Stimulated activated naive CD8-positive, alpha-beta T cell treated with anti-CD3 and anti-CD28 coated beads, Interleukin-15, amount 100 ng/mL, for 72 hours (primary cell): ENCODE measurements at regions not wholly inside any gene's neighbourhood (a gene's known extent, or its start where the extent isn't known, plus 50 kb on each side); places are given as distances from the start of the nearest gene placed in this dataset.
"Not testable (repeated sequence)": the region's sequence is repeated elsewhere in the genome, so short reads cannot be mapped to it uniquely, and the experiment has no call there.

Experiments used
- ATAC-seq: fragments of 150-1000 bp; cut with Tn5 transposase; 2 replicates; pipeline ENCODE4 v1.10.0; 2021; ENCODE audit warnings: mild to moderate bottlenecking, moderate library complexity
- DNase-seq, 2 donors: peaks; one replicate each; pipeline ENCODE4 v3.0.0; 2021 to 2022
- H3K27ac Mint-ChIP-seq, 2 donors: one replicate each; pipeline ENCODE4 v1.8.0; 2022; ENCODE audit warnings: mild to moderate bottlenecking in 2 of 2, mixed read lengths in 2 of 2, moderate library complexity in 2 of 2
- H3K27me3 Mint-ChIP-seq: one replicate; pipeline ENCODE4 v1.8.0; 2022; ENCODE audit warnings: mixed read lengths
- H3K4me1 Mint-ChIP-seq: one replicate; pipeline ENCODE4 v1.8.0; 2022; ENCODE audit warnings: mild to moderate bottlenecking, mixed read lengths
- H3K4me3 Mint-ChIP-seq, 2 donors: one replicate each; pipeline ENCODE4 v1.8.0; 2022; ENCODE audit warnings: mild to moderate bottlenecking in 2 of 2, mixed read lengths in 2 of 2, moderate library complexity in 1 of 2
- H3K9me3 Mint-ChIP-seq, 2 donors: one replicate each; pipeline ENCODE4 v1.8.0; 2022; ENCODE audit warnings: mixed read lengths in 2 of 2

DNA sequence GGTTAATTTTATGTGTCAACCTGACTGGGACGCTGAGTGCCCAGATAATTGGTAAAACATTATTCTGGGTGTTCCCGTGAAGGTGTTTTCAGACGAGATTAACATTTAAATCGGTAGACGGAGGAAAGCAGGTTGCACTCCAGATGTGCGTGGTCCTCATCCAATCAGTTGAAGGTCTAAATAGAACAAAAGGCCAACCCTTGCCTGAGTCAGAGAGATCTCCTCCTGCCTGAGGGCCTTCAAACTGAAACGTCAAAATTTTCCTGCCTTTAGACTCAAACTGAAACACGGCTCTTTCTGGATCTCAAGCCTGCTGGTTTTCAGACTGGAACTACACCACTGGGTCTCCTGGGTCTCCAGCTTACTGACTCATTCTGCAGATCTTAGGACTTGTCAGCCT lies 70.9 kb downstream of the NPIPA5 start:
- DNase-seq, H3K9me3 Mint-ChIP-seq, ATAC-seq, H3K27me3 Mint-ChIP-seq, H3K4me1 Mint-ChIP-seq, H3K27ac Mint-ChIP-seq, H3K4me3 Mint-ChIP-seq: not testable (repeated sequence)

DNA sequence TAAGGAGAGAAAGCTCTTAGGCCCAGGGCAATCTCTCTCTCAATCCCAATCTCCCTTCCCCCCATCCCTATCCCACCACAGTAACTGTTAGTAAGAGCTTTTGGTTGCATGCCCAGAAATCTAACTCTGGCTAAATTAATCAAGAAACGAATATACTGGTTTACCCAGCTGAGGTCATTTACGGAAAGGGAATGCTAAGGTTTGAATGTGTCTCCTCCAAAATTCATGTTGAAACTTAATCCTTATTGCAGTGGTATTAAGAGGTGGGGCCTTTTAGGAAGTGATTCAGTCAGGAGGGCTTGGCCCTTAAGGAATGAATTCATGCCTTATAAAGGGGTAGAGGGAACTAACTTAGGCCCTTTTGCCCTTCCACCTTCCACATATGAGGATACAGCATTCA lies 72.2 kb downstream of the NPIPA5 start:
- DNase-seq, ATAC-seq: not testable (repeated sequence)

DNA sequence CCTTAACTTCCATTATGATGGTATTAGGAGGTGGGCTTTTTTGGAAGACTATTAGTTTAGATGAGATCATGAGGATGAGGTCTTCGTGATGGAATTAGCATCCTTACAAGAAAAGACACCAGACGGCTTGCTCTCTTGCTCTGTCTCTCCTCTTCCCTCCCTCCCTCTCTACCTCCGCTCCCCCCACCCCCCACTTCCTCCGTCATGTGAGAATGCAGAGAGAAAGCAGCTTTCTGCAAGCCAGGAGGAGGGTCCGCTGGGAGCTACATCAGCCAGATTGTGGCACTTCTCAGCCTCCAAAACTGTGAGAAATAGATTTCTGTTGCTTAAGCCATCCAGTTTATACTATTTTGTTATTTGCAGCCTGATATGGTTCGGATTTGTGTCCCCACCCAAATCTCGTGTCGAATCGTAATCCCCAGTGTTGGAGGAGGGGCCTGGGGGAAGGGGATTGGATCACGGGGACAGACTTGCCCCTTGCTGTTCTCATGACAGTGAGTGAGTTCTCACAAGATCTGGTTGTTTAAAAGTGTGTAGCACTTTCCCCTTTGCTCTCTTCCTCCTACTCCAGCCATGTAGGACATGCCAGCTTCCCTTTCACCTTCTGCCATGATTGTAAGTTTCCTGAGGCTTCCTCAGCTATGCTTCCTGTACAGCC lies 74.3 kb downstream of the NPIPA5 start:
- not testable (repeated sequence) for H3K27ac Mint-ChIP-seq, H3K9me3 Mint-ChIP-seq, H3K4me3 Mint-ChIP-seq, ATAC-seq, DNase-seq, H3K4me1 Mint-ChIP-seq, H3K27me3 Mint-ChIP-seq

More for the DNA sequence above, 72.2 kb downstream of the NPIPA5 start:
- H3K27ac Mint-ChIP-seq, H3K4me3 Mint-ChIP-seq, H3K4me1 Mint-ChIP-seq, H3K27me3 Mint-ChIP-seq, H3K9me3 Mint-ChIP-seq: not testable (repeated sequence)

DNA sequence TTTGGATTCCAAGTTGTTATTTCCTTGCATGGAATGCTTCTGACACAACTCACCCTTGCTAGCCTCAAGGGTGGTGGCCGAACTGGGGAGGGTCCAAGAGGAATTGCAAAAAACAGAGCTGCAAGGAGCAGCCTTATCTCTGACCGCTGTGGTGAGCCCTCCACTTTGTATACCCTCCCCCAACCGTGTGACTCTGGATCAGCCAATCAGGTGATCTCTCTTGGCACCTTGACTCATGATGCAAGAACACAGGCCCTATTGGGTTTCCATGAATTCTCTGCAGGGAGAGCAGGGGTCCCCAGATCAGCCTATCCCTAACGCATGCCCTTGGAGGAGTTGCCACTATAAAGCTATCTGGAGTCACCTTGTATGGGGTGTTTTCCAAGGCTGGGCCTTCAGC lies 81.0 kb downstream of the NPIPA5 start:
- H3K27ac Mint-ChIP-seq, H3K4me3 Mint-ChIP-seq, DNase-seq, H3K9me3 Mint-ChIP-seq, ATAC-seq, H3K4me1 Mint-ChIP-seq, H3K27me3 Mint-ChIP-seq: not testable (repeated sequence)

DNA sequence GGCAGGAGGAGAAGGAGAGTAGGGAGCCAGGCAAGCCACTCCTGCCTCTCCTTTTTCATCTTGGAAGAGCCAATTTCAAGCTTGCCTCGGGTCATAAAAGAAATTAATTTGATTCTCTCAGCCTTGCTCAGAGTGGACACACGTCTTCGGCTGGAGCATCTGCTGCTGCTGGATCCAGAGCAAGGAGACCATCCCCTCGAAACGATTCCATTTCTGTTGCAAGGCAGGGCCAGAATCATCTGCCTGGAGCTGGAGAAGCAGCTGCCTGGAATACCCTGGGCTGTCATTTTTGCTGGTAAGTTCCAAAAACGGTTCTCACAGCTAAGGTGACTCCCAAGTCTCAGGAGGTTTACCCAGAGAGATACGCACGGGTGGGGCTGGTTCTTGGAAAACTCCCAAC lies 103.3 kb downstream of the NPIPA5 start:
- H3K4me1 Mint-ChIP-seq, H3K4me3 Mint-ChIP-seq, H3K27ac Mint-ChIP-seq, ATAC-seq, H3K9me3 Mint-ChIP-seq, DNase-seq, H3K27me3 Mint-ChIP-seq: not testable (repeated sequence)

DNA sequence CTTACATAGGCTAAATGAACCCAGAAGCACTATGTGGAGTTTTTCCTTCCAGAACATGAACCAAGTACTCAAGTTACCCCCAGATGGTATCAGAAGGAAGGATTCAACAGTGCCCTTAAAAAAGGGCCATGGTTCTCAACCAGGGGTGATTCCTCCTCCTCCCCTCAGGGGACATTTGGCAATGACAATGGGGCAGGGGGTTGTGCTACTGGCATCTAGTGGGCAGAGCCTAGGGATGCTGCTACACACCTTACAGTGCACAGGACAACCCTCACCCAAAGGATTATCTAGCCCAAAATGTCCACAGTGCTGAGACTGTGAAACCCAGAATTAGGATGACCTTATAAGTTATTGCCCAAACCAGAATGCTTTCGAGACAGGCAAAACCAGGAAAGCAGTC lies 104.1 kb downstream of the NPIPA5 start:
- H3K9me3 Mint-ChIP-seq, ATAC-seq: not testable (repeated sequence)

DNA sequence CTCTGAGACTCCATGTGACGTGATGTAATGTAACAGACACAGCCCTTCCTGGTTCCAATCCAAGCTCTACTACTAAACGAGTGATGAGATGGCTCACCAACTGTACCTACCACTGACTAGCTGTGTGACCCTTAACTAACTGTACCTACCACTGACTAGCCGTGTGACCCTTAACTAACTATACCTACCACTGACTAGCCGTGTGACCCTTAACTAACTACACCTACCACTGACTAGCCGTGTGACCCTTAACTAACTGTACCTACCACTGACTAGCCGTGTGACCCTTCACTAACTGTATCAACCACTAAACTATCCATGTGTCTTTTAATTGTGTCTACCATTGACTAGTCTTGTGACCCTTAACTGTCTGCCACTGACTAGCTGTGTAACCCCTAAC lies 111.2 kb downstream of the NPIPA5 start:
- not testable (repeated sequence) for H3K9me3 Mint-ChIP-seq, H3K27ac Mint-ChIP-seq, DNase-seq, H3K4me3 Mint-ChIP-seq, H3K27me3 Mint-ChIP-seq, H3K4me1 Mint-ChIP-seq, ATAC-seq

More for the DNA sequence above, 104.1 kb downstream of the NPIPA5 start:
- not testable (repeated sequence) for DNase-seq, H3K4me3 Mint-ChIP-seq, H3K27me3 Mint-ChIP-seq, H3K4me1 Mint-ChIP-seq, H3K27ac Mint-ChIP-seq

DNA sequence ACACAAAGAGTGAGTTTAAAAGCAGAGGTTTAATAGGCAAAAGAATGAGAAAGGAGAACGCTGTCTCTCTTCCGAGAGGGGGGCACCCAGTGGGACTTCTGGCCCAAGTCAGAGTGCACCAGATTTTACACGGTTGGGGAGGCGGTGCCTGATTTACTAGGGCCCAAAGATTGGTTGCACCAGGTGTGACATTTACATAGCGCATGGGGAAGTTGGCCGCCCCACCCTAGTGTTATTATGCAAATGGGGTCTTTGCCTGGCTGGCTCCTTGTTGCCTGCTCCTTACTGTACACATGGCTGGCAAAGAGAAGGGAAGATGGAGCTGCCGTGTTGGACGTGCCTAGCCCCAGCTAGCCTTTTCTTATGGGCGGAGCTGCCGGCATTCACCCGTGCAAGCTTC lies 115.9 kb downstream of the NPIPA5 start:
- H3K27ac Mint-ChIP-seq, H3K4me1 Mint-ChIP-seq, H3K9me3 Mint-ChIP-seq, H3K4me3 Mint-ChIP-seq, ATAC-seq, H3K27me3 Mint-ChIP-seq, DNase-seq: not testable (repeated sequence)

DNA sequence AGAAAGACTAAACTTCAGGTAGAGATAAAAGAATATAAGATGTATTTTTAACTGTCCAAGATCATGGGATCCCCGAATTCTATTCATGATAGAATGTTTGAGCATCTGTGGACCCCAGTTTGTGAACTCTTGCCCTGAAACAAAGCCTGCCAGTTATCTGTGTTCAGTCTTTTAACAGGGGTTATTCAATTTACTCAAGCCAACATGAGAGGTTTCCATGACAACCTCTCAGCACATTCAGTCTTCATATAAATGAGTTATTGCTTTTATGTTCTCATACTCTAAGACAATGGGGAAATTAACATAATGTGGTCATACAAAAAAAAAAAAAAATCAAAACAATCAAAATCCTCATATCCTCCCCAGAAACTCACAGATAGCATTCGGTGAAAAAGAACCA lies 130.1 kb downstream of the NPIPA5 start:
- not testable (repeated sequence) for DNase-seq, H3K4me1 Mint-ChIP-seq, H3K9me3 Mint-ChIP-seq, H3K4me3 Mint-ChIP-seq, H3K27me3 Mint-ChIP-seq, H3K27ac Mint-ChIP-seq, ATAC-seq

DNA sequence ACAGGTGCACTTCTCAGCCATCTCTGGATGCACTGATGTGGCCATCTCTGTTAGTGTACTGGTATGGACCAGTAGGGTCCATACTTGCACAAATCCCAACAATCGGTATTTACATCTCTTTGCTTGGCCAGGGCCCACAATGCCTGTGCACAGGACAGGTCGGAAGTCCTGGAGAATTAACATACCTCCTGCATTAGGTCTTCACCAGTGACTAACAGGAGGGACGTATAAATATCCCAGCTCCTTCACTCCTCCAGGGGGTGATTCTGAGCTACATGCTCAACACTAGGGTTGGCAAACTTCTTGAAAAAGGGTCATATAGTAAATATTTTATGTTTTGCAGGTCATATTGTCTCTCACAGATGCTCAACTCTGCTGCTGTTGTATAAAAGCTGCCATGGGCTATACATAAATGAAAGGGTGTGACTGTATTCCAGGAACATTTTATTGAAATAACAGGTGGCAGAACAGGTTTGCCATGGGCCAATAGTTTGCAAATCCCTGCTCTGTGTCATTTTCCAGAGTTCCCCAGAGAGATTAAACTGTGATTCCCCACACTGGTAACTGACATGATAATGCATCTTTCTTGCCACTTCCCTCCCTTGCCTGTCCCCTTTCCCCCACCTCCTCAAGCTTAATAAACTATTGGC lies 141.3 kb downstream of the NPIPA5 start:
- not testable (repeated sequence) for ATAC-seq, H3K27me3 Mint-ChIP-seq, H3K4me3 Mint-ChIP-seq, H3K4me1 Mint-ChIP-seq, DNase-seq, H3K9me3 Mint-ChIP-seq, H3K27ac Mint-ChIP-seq

DNA sequence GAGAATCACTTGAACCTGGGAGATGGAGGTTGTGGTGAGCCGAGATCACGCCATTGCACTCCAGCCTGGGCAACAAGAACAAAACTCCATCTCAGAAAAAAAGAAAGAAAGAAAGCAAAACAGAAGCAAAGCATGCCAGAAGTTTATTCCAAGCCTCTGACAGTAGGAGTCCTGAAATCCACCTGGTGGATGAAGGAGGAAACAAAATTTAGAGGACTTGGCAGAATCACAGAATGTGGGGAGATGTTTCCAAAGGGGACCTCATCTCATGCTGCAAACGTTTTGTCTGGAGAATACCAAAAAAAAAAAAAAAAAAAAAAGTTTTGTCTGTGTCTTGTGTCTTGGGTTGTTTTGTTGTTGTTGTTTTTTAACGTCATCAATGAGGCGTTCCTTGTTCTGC lies 141.1 kb upstream of the RRN3 start:
- DNase-seq, H3K9me3 Mint-ChIP-seq, H3K27ac Mint-ChIP-seq, H3K4me3 Mint-ChIP-seq, ATAC-seq, H3K4me1 Mint-ChIP-seq, H3K27me3 Mint-ChIP-seq: not testable (repeated sequence)

DNA sequence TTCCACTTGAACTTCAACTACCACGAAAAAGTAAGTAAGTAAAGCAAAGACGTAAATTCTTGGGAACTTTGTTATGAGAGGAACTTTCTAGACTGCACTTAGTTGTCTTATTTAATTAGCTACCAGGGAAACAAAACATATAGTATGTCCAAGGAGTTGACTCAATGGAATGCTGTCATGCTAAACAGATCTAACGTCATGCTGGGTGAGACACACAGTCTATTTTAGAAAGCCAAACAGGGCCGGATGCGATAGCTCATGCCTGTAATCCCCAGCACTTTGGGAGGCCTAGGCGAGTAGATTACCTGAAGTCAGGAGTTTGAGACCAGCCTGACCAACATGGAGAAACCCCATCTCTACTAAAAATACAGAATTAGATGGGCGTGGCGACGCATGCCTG lies 140.6 kb upstream of the RRN3 start:
- H3K9me3 Mint-ChIP-seq, H3K4me3 Mint-ChIP-seq, DNase-seq, H3K27me3 Mint-ChIP-seq, H3K4me1 Mint-ChIP-seq, ATAC-seq, H3K27ac Mint-ChIP-seq: not testable (repeated sequence)

DNA sequence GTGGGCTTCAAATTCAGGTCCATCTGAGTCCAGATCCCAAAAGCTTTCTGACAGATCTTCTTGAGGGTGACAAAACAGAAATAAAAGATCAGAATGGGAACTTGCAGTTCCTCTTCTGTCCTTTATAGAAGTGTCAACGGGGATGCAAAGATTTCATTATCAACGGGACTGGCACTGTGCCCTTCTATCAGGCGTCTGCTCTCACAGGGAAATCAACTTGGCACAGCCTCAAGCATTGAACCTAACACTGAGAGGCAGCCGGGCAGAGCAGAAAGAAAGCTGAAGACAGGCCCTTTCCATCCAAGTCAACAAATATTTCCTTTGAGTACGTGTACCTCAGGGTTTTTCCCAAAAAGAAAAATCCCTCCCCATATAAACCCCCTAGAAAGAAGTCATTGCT lies 136.4 kb upstream of the RRN3 start:
- not testable (repeated sequence) for H3K4me1 Mint-ChIP-seq, H3K4me3 Mint-ChIP-seq, H3K27ac Mint-ChIP-seq, DNase-seq, H3K9me3 Mint-ChIP-seq, ATAC-seq, H3K27me3 Mint-ChIP-seq

DNA sequence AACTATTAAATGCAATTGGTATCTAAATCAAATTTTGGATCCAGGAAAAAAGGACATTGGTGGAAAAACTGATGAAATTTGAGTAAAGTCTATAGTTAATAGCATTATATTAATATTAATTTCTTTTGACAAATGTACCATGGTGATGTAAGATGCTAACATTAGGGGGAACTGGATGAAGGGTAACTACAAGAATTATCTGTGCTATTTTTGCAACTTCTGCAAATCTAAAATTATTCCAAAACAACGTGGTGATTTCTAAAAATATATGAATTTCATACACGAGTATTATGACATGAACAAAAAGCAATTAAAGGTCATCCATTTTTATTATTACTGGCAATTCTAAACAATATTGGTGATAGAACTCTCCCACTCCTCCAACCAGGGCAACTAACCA lies 135.6 kb upstream of the RRN3 start:
- H3K27ac Mint-ChIP-seq, DNase-seq, H3K4me1 Mint-ChIP-seq, H3K4me3 Mint-ChIP-seq, H3K27me3 Mint-ChIP-seq, H3K9me3 Mint-ChIP-seq, ATAC-seq: not testable (repeated sequence)

DNA sequence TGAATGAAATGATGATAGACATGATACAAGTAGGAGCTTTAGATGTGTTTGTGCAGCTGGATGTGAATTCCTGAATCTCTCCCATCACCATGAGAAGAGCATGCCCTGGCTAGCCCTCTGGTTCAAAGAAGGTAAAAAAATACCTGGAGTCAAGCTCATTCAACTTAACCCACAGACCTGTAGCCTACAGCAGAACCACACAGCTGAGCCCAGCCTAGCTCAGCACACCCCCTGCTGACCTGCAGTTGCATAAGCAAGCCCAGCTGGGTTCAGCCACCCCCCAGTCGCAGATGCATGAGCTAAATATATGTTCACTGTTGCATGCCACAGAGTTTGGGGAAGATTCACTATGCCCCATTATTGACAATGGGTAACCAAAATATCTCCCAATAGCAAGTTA lies 130.6 kb upstream of the RRN3 start:
- not testable (repeated sequence) for H3K9me3 Mint-ChIP-seq

DNA sequence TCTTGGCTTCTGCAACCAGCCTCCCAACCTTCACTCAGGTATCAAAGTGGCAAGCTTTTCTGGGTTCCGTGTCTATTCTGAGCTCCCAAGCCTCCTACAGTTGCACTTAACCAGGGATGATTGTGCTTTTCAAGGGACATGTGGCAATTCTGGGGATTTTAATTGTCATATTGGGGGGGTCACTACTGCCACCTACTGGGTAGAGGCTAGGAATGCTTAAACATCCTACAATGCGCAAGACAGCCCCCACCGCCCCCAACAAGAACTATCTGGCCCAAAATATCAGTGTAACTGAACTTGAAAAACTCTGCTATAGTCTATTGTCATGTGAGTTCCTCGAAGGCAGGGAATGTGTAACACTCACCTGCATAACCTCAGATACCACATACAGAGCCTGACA lies 129.3 kb upstream of the RRN3 start:
- H3K27ac Mint-ChIP-seq, H3K9me3 Mint-ChIP-seq, ATAC-seq, H3K27me3 Mint-ChIP-seq, DNase-seq, H3K4me1 Mint-ChIP-seq, H3K4me3 Mint-ChIP-seq: not testable (repeated sequence)

More for the DNA sequence above, 130.6 kb upstream of the RRN3 start:
- ATAC-seq, H3K27ac Mint-ChIP-seq, H3K27me3 Mint-ChIP-seq, H3K4me3 Mint-ChIP-seq, H3K4me1 Mint-ChIP-seq, DNase-seq: not testable (repeated sequence)
